ENCODE measurements at regions not wholly inside any gene's neighbourhood (a gene's known extent, or its start where the extent isn't known, plus 50 kb on each side); places are given as distances from the start of the nearest gene placed in this dataset.

GRCh38 chr5:56616454-56617160 is 198.7 kb upstream of the MAP3K1 start:
- Histone ChIP-seq H2AFZ (no peak overlapping the region), H4K20me1 (ENCODE audit: insufficient read depth) (no peaks in the 10 kb centered on the region), H3K9me2 (ENCODE audit: insufficient read depth) (no peaks in the 10 kb centered on the region), H3K79me2 (ENCODE audit: insufficient read depth) (no peaks in the 10 kb centered on the region), H3K4me2 (ENCODE audit: unreplicated experiment) (no peak overlapping the region), H3F3A (ENCODE audit: insufficient read depth) (peaks cover 4% of the 10 kb centered on the region), H3K36me3 (ENCODE audit: low read depth) (no peaks in the 10 kb centered on the region), H3K27ac (no peak overlapping the region), H3K9me3 (ENCODE audit: low read depth) (no peaks in the 10 kb centered on the region), H3K4me3 (no peak overlapping the region), H3K27me3 (replicated peaks; ENCODE audit: insufficient read depth) (no peaks in the 10 kb centered on the region), H3K9ac (no peak overlapping the region), H3K4me1 (ENCODE audit: insufficient read depth) (peaks cover 11% of the 10 kb centered on the region)
- no peak for DNase-seq
- in situ Hi-C loops (cut with MboI): no loop called here
- 68 to 72% methylated on average over 6 of the region's 6 CpGs for WGBS, 2 experiments (ENCODE audit: low coverage in 1 of 2, low lambda C conversion rate in 2 of 2, missing lambda C conversion rate in 2 of 2)
- TF ChIP-seq EZH2phosphoT487 (IDR thresholded peaks at IDR 0.05; ENCODE audit: insufficient read depth, low read depth) (no peak), EZH2 (IDR thresholded peaks at IDR 0.05; ENCODE audit: insufficient read depth, poor library complexity, severe bottlenecking) (no peak)

DNA sequence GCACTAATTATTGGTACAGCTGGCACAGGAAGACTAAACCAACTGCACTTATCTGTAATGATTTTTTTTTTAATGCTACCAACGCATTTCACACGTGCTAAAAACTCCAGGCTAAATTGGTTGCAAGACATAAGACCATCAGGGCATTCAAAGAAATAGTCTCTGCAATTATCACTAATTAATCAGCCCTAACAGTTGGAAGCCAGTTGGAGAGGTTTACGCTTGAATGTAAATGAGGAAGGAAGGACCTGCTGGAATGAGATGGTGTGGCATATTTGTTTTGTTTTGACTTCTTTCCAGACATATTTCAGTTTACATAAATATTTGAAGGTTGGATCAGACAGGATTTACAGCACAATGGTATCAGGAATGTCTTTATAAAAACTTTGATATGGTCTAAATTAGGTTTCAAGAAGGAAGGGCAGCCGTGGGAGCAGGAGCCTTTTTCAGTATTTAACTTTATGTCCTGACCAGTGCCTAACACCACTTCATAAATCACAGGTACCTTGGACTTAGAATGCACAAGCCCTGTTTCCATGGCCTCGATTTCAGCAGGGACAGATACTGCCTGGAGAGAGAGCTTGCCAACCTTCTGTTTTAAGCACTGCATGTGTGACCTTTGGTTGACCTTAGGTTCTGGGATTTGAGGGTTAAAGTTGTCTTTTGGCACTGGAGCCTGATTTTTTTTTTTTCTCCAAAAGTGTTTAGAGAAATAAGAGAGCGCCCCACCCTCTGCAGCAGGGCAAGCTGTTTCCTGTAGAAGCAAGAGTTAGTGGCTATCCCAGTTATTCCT is 199.8 kb upstream of the MAP3K1 start:
- no peaks in the 10 kb centered on the region for H4K20me1 ChIP-seq (ENCODE audit: insufficient read depth)
- H3K27ac ChIP-seq: no peak overlapping the region
- in situ Hi-C loops (cut with MboI): no loop called here
- H3K9me2 ChIP-seq (ENCODE audit: insufficient read depth): no peaks in the 10 kb centered on the region
- no peaks in the 10 kb centered on the region for H3F3A ChIP-seq (ENCODE audit: insufficient read depth)
- H3K36me3 ChIP-seq (ENCODE audit: low read depth): no peaks in the 10 kb centered on the region
- H3K79me2 ChIP-seq (ENCODE audit: insufficient read depth): no peaks in the 10 kb centered on the region
- peaks cover under 1% of the 10 kb centered on the region; the same call in 1 of the 2 replicates for H3K4me1 ChIP-seq (ENCODE audit: insufficient read depth)
- no peak overlapping the region for H2AFZ ChIP-seq
- H3K27me3 ChIP-seq (replicated peaks; ENCODE audit: insufficient read depth): no peaks in the 10 kb centered on the region
- no peak for DNase-seq
- TF ChIP-seq EZH2 (IDR thresholded peaks at IDR 0.05; ENCODE audit: insufficient read depth, poor library complexity, severe bottlenecking) (no peak), EZH2phosphoT487 (IDR thresholded peaks at IDR 0.05; ENCODE audit: insufficient read depth, low read depth) (no peak)
- H3K4me2 ChIP-seq (ENCODE audit: unreplicated experiment): no peak overlapping the region
- no peak overlapping the region for H3K9ac ChIP-seq
- no peaks in the 10 kb centered on the region for H3K9me3 ChIP-seq (ENCODE audit: low read depth)
- H3K4me3 ChIP-seq: no peak overlapping the region
- 30 to 36% methylated on average over 6 of the region's 6 CpGs for WGBS, 2 experiments (ENCODE audit: low coverage in 1 of 2, low lambda C conversion rate in 2 of 2, missing lambda C conversion rate in 2 of 2)

GRCh38 chr5:56612759-56613158 is 202.6 kb upstream of the MAP3K1 start:
- H3K4me1 ChIP-seq (ENCODE audit: insufficient read depth): no peaks in the 10 kb centered on the region
- no peaks in the 10 kb centered on the region for H4K20me1 ChIP-seq (ENCODE audit: insufficient read depth)
- H3K4me2 ChIP-seq (ENCODE audit: unreplicated experiment): no peak overlapping the region
- no peaks in the 10 kb centered on the region for H3K79me2 ChIP-seq (ENCODE audit: insufficient read depth)
- no peak overlapping the region for H3K4me3 ChIP-seq
- no peaks in the 10 kb centered on the region for H3K9me2 ChIP-seq (ENCODE audit: insufficient read depth)
- in situ Hi-C loops (cut with MboI): no loop called here
- no peaks in the 10 kb centered on the region for H3K36me3 ChIP-seq (ENCODE audit: low read depth)
- H3K27ac ChIP-seq: no peak overlapping the region
- H3K27me3 ChIP-seq (replicated peaks; ENCODE audit: insufficient read depth): no peaks in the 10 kb centered on the region
- H3K9me3 ChIP-seq (ENCODE audit: low read depth): no peaks in the 10 kb centered on the region
- no peaks in the 10 kb centered on the region for H3F3A ChIP-seq (ENCODE audit: insufficient read depth)
- no peak overlapping the region for H2AFZ ChIP-seq
- no peak overlapping the region for H3K9ac ChIP-seq
- no peak for DNase-seq
- WGBS, 2 experiments (ENCODE audit: low coverage in 1 of 2, low lambda C conversion rate in 2 of 2, missing lambda C conversion rate in 2 of 2): 21 to 36% methylated on average over 1 of the region's 1 CpG
- TF ChIP-seq EZH2 (IDR thresholded peaks at IDR 0.05; ENCODE audit: insufficient read depth, poor library complexity, severe bottlenecking) (no peak), EZH2phosphoT487 (IDR thresholded peaks at IDR 0.05; ENCODE audit: insufficient read depth, low read depth) (no peak)

GRCh38 chr5:56612353-56612752 is 203.0 kb upstream of the MAP3K1 start:
- in situ Hi-C loops (cut with MboI): no loop called here
- Histone ChIP-seq H3K4me2 (ENCODE audit: unreplicated experiment) (no peak overlapping the region), H3K9me2 (ENCODE audit: insufficient read depth) (no peaks in the 10 kb centered on the region), H4K20me1 (ENCODE audit: insufficient read depth) (no peaks in the 10 kb centered on the region), H3K36me3 (ENCODE audit: low read depth) (no peaks in the 10 kb centered on the region), H3K27me3 (replicated peaks; ENCODE audit: insufficient read depth) (no peaks in the 10 kb centered on the region), H2AFZ (no peak overlapping the region), H3K79me2 (ENCODE audit: insufficient read depth) (no peaks in the 10 kb centered on the region), H3K9me3 (ENCODE audit: low read depth) (no peaks in the 10 kb centered on the region), H3K9ac (no peak overlapping the region), H3K4me3 (no peak overlapping the region), H3F3A (ENCODE audit: insufficient read depth) (no peaks in the 10 kb centered on the region), H3K4me1 (ENCODE audit: insufficient read depth) (no peaks in the 10 kb centered on the region), H3K27ac (no peak overlapping the region)
- no peak for DNase-seq
- 14 to 20% methylated on average over 2 of the region's 2 CpGs for WGBS, 2 experiments (ENCODE audit: low coverage in 1 of 2, low lambda C conversion rate in 2 of 2, missing lambda C conversion rate in 2 of 2)
- TF ChIP-seq EZH2phosphoT487 (IDR thresholded peaks at IDR 0.05; ENCODE audit: insufficient read depth, low read depth): no peak
- no peak for TF ChIP-seq EZH2 (IDR thresholded peaks at IDR 0.05; ENCODE audit: insufficient read depth, poor library complexity, severe bottlenecking)

All from GM23248 (cell line).